ENCODE measurements at regions not wholly inside any gene's neighbourhood (a gene's known extent, or its start where the extent isn't known, plus 50 kb on each side); places are given as distances from the start of the nearest gene placed in this dataset.

- Histone ChIP-seq H3K27ac (ENCODE audit: low read depth, low read length) (no peak overlapping the region), H3K36me3 (ENCODE audit: control insufficient read depth in 1 of 2, insufficient read depth in 2 of 2, low read length in 2 of 2) (no peaks in the 10 kb centered on the region), H3K27me3 (ENCODE audit: insufficient read depth, low read length) (no peaks in the 10 kb centered on the region), H3K4me1 (ENCODE audit: control insufficient read depth in 1 of 2, insufficient read depth in 2 of 2, low read length in 2 of 2) (peaks cover 10 to 18% of the 10 kb centered on the region in 2 experiments; a peak in 3 of 4 replicates), H3K79me2 (ENCODE audit: insufficient read depth, low read length) (no peaks in the 10 kb centered on the region), H3K4me2 (ENCODE audit: low read length) (no peak overlapping the region), H3K4me3 (replicated peaks in 1 of 2; ENCODE audit: low read depth in 1 of 2, low read length in 2 of 2) (no peak overlapping the region), H4K20me1 (ENCODE audit: insufficient read depth) (no peaks in the 10 kb centered on the region), H3K9me2 (ENCODE audit: insufficient read depth) (no peaks in the 10 kb centered on the region), H3K9me3 (ENCODE audit: control insufficient read depth in 1 of 2, insufficient read depth in 1 of 2, low read depth in 1 of 2, low read length in 2 of 2) (no peaks in the 10 kb centered on the region), H3K9ac (ENCODE audit: low read length) (no peak overlapping the region), H2AFZ (ENCODE audit: low read depth, low read length, poor library complexity, severe bottlenecking) (no peak overlapping the region)
- ChIA-PET POLR2A (no interaction called here), RAD21 (ENCODE audit: low non-redundant PET in 1 of 2, low total read pairs in 2 of 2, uncharacterized antibody in 2 of 2, unreplicated experiment in 2 of 2) (no interaction called here), CTCF (no interaction called here)
- intact Hi-C loops (cut with micrococcal nuclease), result no loop called here
- ATAC-seq, result no peak
- no TSS peak for BruUV-seq (replicated peaks)
- TF ChIP-seq POLR2A (IDR thresholded peaks at IDR 0.05; ENCODE audit: borderline replicate concordance, extremely low read depth, insufficient read depth, insufficient read length) (no peak), ZNF274 (IDR thresholded peaks at IDR 0.05; ENCODE audit: low read depth, low read length) (no peak), ELF1 (IDR thresholded peaks at IDR 0.05; ENCODE audit: borderline replicate concordance, low read depth) (no peak), CEBPB (IDR thresholded peaks at IDR 0.05; ENCODE audit: low read depth) (no peak), FOSL1 (IDR thresholded peaks at IDR 0.05; ENCODE audit: low read depth) (no peak), SIN3A (IDR thresholded peaks at IDR 0.05; ENCODE audit: low read depth) (no peak), YY1 (IDR thresholded peaks at IDR 0.05; ENCODE audit: extremely low read depth, insufficient replicate concordance, low read depth, low read length) (no peak), EZH2 (IDR thresholded peaks at IDR 0.05) (no peak)
- TF ChIP-seq, protein P1, sequence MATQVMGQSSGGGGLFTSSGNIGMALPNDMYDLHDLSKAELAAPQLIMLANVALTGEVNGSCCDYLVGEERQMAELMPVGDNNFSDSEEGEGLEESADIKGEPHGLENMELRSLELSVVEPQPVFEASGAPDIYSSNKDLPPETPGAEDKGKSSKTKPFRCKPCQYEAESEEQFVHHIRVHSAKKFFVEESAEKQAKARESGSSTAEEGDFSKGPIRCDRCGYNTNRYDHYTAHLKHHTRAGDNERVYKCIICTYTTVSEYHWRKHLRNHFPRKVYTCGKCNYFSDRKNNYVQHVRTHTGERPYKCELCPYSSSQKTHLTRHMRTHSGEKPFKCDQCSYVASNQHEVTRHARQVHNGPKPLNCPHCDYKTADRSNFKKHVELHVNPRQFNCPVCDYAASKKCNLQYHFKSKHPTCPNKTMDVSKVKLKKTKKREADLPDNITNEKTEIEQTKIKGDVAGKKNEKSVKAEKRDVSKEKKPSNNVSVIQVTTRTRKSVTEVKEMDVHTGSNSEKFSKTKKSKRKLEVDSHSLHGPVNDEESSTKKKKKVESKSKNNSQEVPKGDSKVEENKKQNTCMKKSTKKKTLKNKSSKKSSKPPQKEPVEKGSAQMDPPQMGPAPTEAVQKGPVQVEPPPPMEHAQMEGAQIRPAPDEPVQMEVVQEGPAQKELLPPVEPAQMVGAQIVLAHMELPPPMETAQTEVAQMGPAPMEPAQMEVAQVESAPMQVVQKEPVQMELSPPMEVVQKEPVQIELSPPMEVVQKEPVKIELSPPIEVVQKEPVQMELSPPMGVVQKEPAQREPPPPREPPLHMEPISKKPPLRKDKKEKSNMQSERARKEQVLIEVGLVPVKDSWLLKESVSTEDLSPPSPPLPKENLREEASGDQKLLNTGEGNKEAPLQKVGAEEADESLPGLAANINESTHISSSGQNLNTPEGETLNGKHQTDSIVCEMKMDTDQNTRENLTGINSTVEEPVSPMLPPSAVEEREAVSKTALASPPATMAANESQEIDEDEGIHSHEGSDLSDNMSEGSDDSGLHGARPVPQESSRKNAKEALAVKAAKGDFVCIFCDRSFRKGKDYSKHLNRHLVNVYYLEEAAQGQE (IDR thresholded peaks at IDR 0.05; ENCODE audit: low read depth), result no peak
- TF ChIP-seq, protein P2, sequence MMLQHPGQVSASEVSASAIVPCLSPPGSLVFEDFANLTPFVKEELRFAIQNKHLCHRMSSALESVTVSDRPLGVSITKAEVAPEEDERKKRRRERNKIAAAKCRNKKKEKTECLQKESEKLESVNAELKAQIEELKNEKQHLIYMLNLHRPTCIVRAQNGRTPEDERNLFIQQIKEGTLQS (IDR thresholded peaks at IDR 0.05), result no peak
- TF ChIP-seq, protein P3, sequence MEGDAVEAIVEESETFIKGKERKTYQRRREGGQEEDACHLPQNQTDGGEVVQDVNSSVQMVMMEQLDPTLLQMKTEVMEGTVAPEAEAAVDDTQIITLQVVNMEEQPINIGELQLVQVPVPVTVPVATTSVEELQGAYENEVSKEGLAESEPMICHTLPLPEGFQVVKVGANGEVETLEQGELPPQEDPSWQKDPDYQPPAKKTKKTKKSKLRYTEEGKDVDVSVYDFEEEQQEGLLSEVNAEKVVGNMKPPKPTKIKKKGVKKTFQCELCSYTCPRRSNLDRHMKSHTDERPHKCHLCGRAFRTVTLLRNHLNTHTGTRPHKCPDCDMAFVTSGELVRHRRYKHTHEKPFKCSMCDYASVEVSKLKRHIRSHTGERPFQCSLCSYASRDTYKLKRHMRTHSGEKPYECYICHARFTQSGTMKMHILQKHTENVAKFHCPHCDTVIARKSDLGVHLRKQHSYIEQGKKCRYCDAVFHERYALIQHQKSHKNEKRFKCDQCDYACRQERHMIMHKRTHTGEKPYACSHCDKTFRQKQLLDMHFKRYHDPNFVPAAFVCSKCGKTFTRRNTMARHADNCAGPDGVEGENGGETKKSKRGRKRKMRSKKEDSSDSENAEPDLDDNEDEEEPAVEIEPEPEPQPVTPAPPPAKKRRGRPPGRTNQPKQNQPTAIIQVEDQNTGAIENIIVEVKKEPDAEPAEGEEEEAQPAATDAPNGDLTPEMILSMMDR (IDR thresholded peaks at IDR 0.05 in 2 of 3, conservative IDR thresholded peaks at IDR 0.05 in 1 of 3; ENCODE audit: borderline replicate concordance in 1 of 3, insufficient read depth in 1 of 3, low read depth in 2 of 3, low read length in 2 of 3), result no peak
- DNase-seq (ENCODE audit: low read depth, low spot score), result no peak
Observed at GRCh38 chr3:31251083-31251482, 281.6 kb upstream of the STT3B start.

All from HCT116 (cell line).